DMS 273 (cell line): ENCODE measurements at regions not wholly inside any gene's neighbourhood (a gene's known extent, or its start where the extent isn't known, plus 50 kb on each side); places are given as distances from the start of the nearest gene placed in this dataset.
"Not testable (repeated sequence)": the region's sequence is repeated elsewhere in the genome, so short reads cannot be mapped to it uniquely, and the experiment has no call there.

Experiments
- DNase-seq: peaks from one replicate; lab custom pipeline; 2025; ENCODE audit not compliant: unreplicated experiment; lab: John Stamatoyannopoulos, UW

DNA sequence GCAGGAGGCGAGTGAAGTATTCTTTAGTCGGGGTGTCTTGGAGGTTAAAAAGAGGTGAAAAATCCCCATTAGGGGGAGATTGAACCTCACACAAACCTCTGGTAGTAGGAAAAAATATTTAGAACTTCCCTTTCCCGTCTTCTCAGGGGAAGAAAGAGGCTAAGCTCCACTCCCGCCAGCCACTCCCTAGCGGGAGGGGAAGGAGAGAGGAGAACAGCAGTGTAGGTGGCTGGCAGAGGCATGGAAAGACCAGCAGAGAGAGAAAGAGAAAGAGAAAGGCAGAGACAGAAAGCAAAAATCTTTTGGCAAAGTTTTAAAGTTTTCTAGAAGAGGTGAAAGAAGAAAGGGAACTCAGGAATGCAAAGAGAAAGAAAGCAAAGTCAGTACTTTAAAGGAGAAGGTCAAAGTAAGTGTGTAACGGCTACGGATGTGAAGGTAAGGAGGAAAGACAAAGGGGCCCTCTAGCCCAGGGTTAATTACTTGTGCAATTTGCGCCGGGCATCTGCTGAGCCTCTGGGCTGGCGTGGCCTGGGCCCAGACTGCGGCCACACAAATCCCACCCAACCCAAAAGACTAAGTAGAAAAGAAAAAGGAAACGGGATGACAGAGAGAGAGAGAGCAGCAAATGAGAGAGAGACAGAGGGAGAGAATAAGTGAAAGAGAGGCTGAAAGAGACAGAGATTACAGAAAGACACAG is 72.3 kb upstream of the ZNF746 start:
- no peak for DNase-seq

DNA sequence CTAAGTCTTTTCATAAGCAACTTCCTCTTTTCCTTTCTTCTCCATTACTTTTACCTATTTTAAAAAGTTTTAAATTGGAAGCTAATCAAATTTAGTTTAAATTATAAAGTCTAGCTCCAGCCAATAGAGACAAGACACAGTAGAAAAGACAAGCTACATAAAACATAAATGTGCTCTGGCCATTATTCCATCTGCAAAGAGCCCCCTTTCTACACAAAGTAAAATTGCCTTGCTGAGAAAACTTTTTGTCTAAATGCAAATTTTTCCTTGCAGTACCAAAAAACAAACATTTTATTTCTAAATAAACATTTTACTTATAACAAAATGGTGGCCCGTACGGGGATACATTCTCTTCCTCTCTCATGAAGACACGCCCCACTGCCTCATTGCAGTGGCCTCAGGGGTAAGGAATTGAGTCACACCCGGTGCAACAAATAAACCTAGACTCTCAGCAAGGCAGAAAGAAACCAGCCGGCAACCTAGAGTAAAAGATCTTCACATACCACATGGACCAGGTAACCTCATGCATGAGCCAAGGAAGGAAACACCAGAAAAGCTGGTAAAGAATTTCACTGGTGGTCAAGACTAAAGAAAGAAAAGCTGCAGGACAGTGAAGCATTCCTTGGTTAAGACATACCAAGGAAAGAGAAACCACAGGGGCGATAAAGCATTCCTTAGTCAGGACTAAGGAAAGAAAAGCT is 71.6 kb upstream of the ZNF746 start:
- DNase-seq, result no peak

DNA sequence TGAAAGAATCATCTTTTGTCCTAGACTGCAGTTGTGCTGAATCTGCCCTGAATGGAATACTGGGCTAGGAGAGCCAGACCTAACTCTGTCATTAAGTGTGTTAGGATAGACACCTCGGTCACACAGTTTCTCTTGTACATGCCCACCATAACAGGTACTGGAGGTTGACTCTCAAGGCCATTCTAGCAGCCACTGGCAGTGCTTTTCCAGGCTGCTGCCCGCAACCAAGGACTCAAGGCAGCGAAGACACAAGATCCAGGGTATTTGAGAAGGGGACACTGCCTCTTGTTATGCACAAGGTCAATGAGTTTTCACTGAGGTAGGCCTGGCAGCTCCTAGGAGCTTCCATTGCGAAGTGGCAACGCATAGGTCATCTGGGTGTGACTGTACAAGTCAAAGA is 70.6 kb upstream of the ZNF746 start:
- DNase-seq, result no peak

DNA sequence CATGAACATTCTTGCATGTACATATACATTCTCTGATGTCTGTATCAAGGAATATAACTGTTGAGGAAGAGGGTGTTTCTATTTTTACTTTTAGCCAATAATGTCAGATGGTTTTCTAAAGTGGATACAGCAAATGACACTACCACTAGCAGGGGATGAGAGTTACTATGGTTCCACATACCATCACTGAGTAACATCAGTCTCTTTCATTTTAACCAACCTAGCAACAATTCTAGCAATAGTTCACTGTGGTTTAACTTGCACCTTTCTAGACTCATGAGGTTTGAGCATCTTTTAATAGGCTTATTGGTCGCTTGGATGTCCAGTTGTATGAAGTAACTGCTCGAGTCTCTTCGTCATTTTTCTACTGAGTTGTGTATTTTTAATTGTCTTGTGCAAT is 68.5 kb upstream of the ZNF746 start:
- DNase-seq, result no peak

DNA sequence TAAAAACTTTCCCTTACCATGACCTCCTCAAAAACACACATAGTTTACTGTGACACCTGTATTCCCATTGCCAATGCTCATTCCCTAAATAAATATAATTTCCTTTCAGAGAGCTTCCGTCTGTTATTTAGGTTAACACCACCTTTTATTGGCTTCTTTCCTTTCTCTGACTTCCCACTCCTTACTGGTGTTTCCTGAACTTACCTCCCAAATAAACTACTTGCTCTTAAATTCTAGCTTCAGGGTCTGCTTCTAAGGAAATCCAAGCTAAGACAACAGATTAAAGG is 67.4 kb upstream of the ZNF746 start:
- DNase-seq, result no peak

DNA sequence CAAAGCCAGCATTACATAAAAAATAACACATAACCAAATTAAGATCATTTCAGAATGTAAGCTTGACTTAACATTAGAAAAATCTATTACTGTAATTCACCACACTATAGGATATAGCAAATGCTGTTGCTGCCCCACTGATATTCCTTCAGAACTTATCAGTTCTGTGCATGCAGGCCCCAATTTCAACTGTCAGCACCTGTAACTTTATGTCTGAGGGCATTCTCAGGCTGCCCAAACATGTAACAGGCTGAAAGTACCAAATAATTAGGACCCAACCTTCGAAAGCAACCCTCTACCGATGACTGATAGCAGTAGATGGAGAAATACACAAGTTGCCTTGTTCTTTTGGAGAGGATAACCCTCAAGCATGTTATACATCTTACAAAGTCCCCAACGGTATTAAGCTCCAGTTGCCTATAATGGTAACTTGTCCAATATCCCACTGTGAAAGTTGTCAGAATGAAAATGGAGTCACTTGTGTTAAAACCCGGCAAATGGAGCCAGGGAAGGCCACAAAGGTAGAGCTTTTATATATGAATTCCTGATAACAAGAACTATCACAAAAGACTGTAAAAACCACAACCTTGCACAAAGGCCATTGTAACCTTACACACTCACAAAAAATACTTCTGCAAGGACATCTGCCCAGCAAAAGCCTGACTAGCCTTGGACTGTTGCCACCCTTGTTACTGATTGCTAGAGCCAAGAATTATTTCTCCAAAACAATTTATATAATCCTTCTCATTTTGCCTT is 66.9 kb upstream of the ZNF746 start:
- no peak for DNase-seq

DNA sequence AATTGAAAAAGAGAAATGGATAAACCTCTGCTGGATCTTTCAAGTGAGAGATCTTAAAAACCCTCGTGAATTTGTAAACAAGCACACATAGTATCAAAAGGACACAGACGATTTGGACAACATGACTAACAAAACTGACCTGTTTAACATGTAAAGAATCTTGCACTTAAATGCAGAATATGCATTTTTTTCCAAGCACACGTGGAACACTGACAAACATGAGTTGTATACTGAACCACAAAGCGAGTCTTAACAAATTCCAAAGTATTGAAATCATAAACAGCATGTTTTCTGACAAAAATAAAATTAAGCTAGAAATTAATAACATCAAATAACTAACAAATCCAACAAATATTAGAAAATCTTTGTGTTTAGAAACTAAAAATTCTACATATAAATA is 65.0 kb upstream of the ZNF746 start:
- DNase-seq, result no peak

DNA sequence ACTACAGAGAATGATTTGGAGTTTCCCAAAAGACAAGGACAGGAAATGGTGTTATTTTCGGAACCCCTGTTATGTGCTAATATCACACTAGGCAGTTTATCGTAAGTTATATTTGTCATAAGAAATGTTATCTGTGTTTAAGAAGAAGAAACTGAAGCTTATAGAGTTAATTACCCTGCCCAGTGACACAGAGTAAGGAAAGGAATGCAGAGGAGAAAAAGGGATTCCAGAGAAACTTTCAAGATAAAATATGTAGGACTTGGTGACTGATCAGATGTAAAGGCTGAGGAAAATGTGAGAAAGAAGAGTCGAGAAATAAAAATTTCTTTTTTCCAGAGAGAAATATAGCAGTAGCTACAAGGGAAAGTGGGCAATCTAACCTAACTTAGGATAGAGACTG is 63.5 kb upstream of the ZNF746 start:
- no peak for DNase-seq

DNA sequence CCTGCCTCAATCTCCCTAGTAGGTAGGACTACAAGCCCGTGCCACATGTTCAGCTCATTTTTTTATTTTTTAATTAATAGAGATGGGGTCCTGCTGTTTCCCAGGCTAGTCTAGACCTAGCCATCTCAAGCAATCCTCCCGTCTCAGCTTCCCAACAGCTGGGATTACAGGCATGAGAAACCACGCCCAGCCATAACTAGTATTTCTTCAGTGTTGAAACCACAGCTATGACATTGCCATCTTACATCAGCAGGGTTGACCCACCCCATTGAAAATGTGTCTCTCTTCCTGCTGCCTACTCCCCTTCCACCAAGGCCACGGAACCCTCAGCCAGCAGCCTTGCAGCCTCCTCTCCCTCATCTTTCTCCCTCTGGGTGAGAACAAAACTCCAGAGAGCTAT is 62.1 kb upstream of the ZNF746 start:
- no peak for DNase-seq

DNA sequence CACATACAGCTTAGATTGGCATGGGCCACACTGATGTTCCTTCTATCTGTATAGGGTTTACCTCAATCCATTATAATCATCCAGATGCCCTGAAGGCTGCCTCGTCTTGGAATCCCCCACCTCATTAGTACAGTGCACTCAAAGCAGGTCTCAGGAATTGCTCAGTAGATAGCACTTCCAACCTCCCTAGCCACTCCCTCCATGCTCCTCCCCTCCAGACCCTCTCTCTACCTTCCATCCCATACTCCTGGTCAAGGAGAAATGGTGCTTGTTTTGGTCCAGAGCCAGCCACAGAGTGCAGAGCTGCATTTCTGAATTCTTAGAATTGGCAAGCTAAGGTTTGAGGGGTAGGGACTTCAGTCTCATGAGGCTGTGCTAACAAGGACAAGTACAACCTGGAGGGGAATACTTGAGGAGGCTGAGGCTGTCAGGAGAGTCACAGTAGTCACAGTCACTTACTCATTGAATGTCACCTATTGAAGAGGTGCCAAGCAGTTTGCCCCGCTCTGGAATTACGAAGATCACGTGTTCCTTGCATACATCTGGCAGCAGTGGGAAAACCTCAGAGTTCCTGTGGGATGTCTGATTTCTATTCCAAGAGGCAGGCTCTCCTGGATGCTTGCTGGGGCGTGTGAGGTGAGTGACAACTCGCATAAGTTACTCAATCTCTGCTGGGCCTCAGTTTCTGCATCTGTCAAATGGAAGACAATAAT is 60.7 kb upstream of the ZNF746 start:
- no peak for DNase-seq

DNA sequence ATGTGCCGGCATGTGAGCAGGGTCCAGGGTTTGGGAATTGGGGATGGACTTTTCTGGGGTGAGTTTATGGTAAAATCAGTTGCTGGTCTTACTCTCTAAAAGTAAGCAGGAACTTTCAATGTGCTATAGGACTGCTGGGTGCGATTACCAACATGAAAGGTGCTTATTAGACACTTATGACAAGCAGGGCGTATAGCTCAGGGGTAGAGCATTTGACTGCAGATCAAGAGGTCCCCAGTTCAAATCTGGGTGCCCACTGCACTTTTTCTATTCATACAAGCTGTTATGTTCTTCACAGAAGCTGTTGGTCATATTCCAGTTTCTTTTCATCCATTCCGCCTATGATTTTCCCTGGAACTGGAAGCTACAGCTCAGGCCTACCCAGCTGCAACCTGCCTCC is 58.9 kb upstream of the ZNF746 start:
- not testable (repeated sequence) for DNase-seq

DNA sequence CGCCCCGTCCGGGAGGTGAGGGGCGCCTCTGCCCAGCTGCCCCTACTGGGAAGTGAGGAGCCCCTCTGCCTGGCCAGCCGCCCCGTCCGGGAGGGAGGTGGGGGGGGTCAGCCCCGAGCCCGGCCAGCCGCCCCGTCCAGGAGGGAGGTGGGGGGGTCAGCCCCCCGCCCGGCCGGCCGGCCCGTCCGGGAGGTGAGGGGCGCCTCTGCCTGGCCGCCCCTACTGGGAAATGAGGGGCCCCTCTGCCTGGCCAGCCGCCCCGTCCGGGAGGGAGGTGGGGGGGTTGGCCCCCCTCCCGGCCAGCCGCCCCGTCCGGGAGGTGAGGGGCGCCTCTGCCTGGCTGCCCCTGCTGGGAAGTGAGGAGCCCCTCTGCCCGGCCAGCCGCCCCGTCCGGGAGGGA is 57.2 kb upstream of the ZNF746 start:
- not testable (repeated sequence) for DNase-seq

DNA sequence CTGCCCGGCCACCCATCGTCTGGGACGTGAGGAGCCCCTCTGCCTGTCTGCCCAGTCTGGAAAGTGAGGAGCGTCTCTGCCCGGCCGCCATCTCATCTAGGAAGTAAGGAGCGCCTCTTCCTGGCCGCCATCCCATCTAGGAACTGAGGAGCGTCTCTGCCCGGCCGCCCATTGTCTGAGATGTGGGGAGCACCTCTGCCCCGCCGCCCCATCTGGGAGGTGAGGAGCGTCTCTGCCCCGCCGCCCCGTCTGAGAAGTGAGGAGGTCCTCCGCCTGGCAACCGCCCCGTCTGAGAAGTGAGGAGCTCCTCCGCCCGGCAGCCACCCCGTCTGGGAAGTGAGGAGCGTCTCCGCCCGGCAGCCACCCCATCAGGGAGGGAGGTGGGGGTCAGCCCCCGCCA is 56.4 kb upstream of the ZNF746 start:
- DNase-seq, result not testable (repeated sequence)

DNA sequence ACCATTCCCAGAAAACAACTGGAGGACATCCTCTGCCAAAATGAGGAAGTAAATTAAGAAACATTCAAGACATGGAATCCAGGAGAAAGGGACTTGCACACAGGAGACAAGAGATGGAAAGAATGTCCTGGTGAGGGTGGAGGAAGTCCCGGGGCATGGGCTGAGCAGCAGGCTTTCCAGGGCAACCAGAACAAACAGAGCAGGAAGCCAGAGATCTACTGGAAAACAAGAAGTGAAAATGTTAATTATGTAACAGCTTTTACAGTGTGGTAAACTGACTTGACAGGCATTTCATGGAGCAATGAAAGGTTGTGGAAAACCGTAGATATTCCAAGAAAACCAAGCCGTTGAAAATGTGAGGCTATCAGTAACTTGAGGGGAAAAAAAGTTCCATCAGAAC is 55.2 kb upstream of the ZNF746 start:
- DNase-seq, result no peak
